H9 (cell line): ENCODE measurements at regions not wholly inside any gene's neighbourhood (a gene's known extent, or its start where the extent isn't known, plus 50 kb on each side); places are given as distances from the start of the nearest gene placed in this dataset.

Experiments used
- DNase-seq: peaks from one replicate; pipeline ENCODE4 v3.0.0-alpha.2; 2017
- H2AFZ ChIP-seq: one replicate; pipeline ENCODE4 v1.6.1; 2013; ENCODE audit warnings: mild to moderate bottlenecking, low read length, control low read depth, moderate library complexity
- H2AK5ac ChIP-seq: 2 replicates; pipeline ENCODE4 v1.6.1; 2013; ENCODE audit warnings: low read length, control low read depth, mixed read lengths; ENCODE audit not compliant: insufficient read length
- H2BK120ac ChIP-seq: one replicate; pipeline ENCODE4 v1.6.1; 2013; ENCODE audit warnings: low read depth, mild to moderate bottlenecking, low read length, control low read depth, inconsistent platforms; ENCODE audit not compliant: poor library complexity, severe bottlenecking
- H2BK12ac ChIP-seq: 2 replicates; pipeline ENCODE4 v1.6.1; 2013; ENCODE audit warnings: low read length, control low read depth, mixed read lengths, low read depth; ENCODE audit not compliant: insufficient read length
- H2BK15ac ChIP-seq: 2 replicates; pipeline ENCODE4 v1.6.1; 2013; ENCODE audit warnings: low read depth, low read length, control low read depth
- H2BK20ac ChIP-seq: one replicate; pipeline ENCODE4 v1.6.1; 2013; ENCODE audit warnings: low read depth, mild to moderate bottlenecking, low read length, control low read depth, inconsistent platforms; ENCODE audit not compliant: poor library complexity, severe bottlenecking
- H2BK5ac ChIP-seq: 2 replicates; pipeline ENCODE4 v1.6.1; 2013; ENCODE audit warnings: low read length, control low read depth, mixed read lengths; ENCODE audit not compliant: insufficient read length
- H3K14ac ChIP-seq: 2 replicates; pipeline ENCODE4 v1.6.1; 2013; ENCODE audit warnings: low read length, control low read depth; ENCODE audit not compliant: insufficient read depth
- H3K18ac ChIP-seq: 2 replicates; pipeline ENCODE4 v1.6.1; 2013; ENCODE audit warnings: low read depth, mild to moderate bottlenecking, mixed read lengths, low read length, control low read depth; ENCODE audit not compliant: insufficient read length
- H3K23ac ChIP-seq: 2 replicates; pipeline ENCODE4 v1.6.1; 2013; ENCODE audit warnings: low read length, control low read depth, mixed read lengths, low read depth; ENCODE audit not compliant: insufficient read length
- H3K23me2 ChIP-seq: 2 replicates; pipeline ENCODE4 v1.6.1; 2013; ENCODE audit warnings: low read depth, mild to moderate bottlenecking, mixed read lengths, low read length, control low read depth; ENCODE audit not compliant: insufficient read length, poor library complexity, severe bottlenecking
- H3K27ac ChIP-seq: 2 replicates; pipeline ENCODE4 v1.5.1; 2013; ENCODE audit warnings: low read length, control low read depth, mixed read lengths, low read depth; ENCODE audit not compliant: insufficient read length
- H3K27me3 ChIP-seq: 2 replicates; pipeline ENCODE4 v1.6.1; 2013; ENCODE audit warnings: low read length, control low read depth, inconsistent platforms; ENCODE audit not compliant: insufficient read depth
- H3K4ac ChIP-seq: 2 replicates; pipeline ENCODE4 v1.6.1; 2013; ENCODE audit warnings: low read depth, mild to moderate bottlenecking, control low read depth, inconsistent platforms, low read length, moderate library complexity
- H3K4me1 ChIP-seq: 2 replicates; pipeline ENCODE4 v1.6.1; 2013; ENCODE audit warnings: low read length, control low read depth, inconsistent platforms; ENCODE audit not compliant: insufficient read depth
- H3K4me2 ChIP-seq: 2 replicates; pipeline ENCODE4 v1.6.1; 2013; ENCODE audit warnings: low read length, control low read depth, mixed read lengths; ENCODE audit not compliant: insufficient read length, insufficient read depth
- H3K56ac ChIP-seq: 2 replicates; pipeline ENCODE4 v1.6.1; 2013; ENCODE audit warnings: low read depth, mild to moderate bottlenecking, mixed read lengths, low read length, control low read depth; ENCODE audit not compliant: insufficient read length
- H3K79me1 ChIP-seq: 2 replicates; pipeline ENCODE4 v1.6.1; 2013; ENCODE audit warnings: low read depth, mild to moderate bottlenecking, moderate library complexity, low read length, control low read depth, inconsistent platforms; ENCODE audit not compliant: insufficient read depth, poor library complexity, severe bottlenecking
- H3K79me2 ChIP-seq: 2 replicates; pipeline ENCODE4 v1.6.1; 2013; ENCODE audit warnings: low read length, control low read depth, inconsistent platforms; ENCODE audit not compliant: insufficient read depth
- H3K9ac ChIP-seq: 2 replicates; pipeline ENCODE4 v1.6.1; 2013; ENCODE audit warnings: low read length, control low read depth, mixed read lengths; ENCODE audit not compliant: insufficient read length; ENCODE audit errors: extremely low read depth
- H3K9me3 ChIP-seq: one replicate; pipeline ENCODE4 v1.6.1; 2013; ENCODE audit warnings: low read depth, low read length, inconsistent platforms; ENCODE audit not compliant: control insufficient read depth
- H3T11ph ChIP-seq: one replicate; pipeline ENCODE4 v1.6.1; 2013; ENCODE audit warnings: mild to moderate bottlenecking, low read length, control low read depth, inconsistent platforms
- H4K20me1 ChIP-seq: one replicate; pipeline ENCODE4 v1.6.1; 2013; ENCODE audit not compliant: control insufficient read depth, insufficient read length, insufficient read depth
- H4K5ac ChIP-seq: 2 replicates; pipeline ENCODE4 v1.6.1; 2013; ENCODE audit warnings: low read depth, mild to moderate bottlenecking, mixed read lengths, low read length, control low read depth; ENCODE audit not compliant: insufficient read length
- H4K8ac ChIP-seq: replicated peaks from 2 replicates; pipeline ENCODE4 v1.6.1; 2013; ENCODE audit warnings: low read length, control low read depth, mixed read lengths, low read depth; ENCODE audit not compliant: insufficient read length
- H4K91ac ChIP-seq: 2 replicates; pipeline ENCODE4 v1.6.1; 2013; ENCODE audit warnings: low read depth, mild to moderate bottlenecking, moderate library complexity, mixed read lengths, low read length, control low read depth; ENCODE audit not compliant: insufficient read length
- H3K27ac Mint-ChIP-seq, 3 experiments: 2 replicates in 2 of 3; 3 replicates in 1 of 3; pipeline ENCODE4 v1.8.0; 2020 to 2021; ENCODE audit warnings: mixed read lengths in 3 of 3, mild to moderate bottlenecking in 1 of 3, moderate library complexity in 1 of 3
- H3K27me3 Mint-ChIP-seq: 2 replicates; pipeline ENCODE4 v1.8.0; 2021; ENCODE audit warnings: low read depth, mild to moderate bottlenecking, moderate library complexity, mixed read lengths
- H3K36me3 Mint-ChIP-seq, 3 experiments: 2 replicates in 2 of 3; 3 replicates in 1 of 3; pipeline ENCODE4 v1.8.0; 2020 to 2021; ENCODE audit warnings: low read depth in 3 of 3, mixed read lengths in 3 of 3; ENCODE audit not compliant: insufficient read depth in 1 of 3
- H3K4me1 Mint-ChIP-seq, 2 experiments: 2 replicates each; pipeline ENCODE4 v1.8.0; 2020; ENCODE audit warnings: mixed read lengths in 2 of 2
- H3K4me3 Mint-ChIP-seq, 2 experiments: 2 replicates in 1 of 2; 3 replicates in 1 of 2; pipeline ENCODE4 v1.8.0; 2020 to 2021; ENCODE audit warnings: mild to moderate bottlenecking in 2 of 2, mixed read lengths in 2 of 2, moderate library complexity in 1 of 2
- H3K9me3 Mint-ChIP-seq, 2 experiments: 2 replicates in 1 of 2; 3 replicates in 1 of 2; pipeline ENCODE4 v1.8.0; 2020; ENCODE audit warnings: mild to moderate bottlenecking in 2 of 2, mixed read lengths in 2 of 2, moderate library complexity in 1 of 2
- TF ChIP-seq, protein P1 (sequence below): fragments of 200-600 bp; sonication (generic); conservative IDR thresholded peaks from 3 replicates; pipeline ENCODE4 v1.8.0; 2021; ENCODE audit warnings: antibody characterized with exemption, mild to moderate bottlenecking

DNA sequence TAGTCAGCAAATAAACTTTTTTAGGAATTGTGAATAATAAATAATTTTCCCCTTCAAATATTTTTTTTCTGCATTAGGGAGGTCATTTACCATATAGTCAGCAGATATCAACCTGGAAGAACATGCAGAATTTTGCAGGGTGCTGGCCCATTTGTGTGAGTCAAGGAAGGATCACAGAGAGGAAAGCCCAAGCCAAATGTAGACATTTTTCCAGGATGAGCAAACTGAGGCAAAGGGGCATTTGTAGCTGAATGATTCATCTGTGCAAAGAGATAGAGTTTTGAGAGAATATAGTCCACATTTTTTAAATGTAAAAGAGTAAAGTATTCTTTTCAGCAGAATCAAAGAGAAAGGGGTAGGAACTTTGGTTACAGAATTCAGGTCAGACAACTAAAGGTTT, 555.5 kb upstream of the MARCKS start:
- H3K27me3 ChIP-seq: no peaks in the 10 kb centered on the region
- no peak overlapping the region for H3K9ac ChIP-seq
- H2AFZ ChIP-seq: no peak overlapping the region
- H3T11ph ChIP-seq: no peak overlapping the region
- H2AK5ac ChIP-seq: no peak overlapping the region
- Mint-ChIP-seq H3K4me3 (no peak overlapping the region), H3K4me1 (no peaks in the 10 kb centered on the region; a peak in 1 of 4 replicates), H3K9me3 (no peaks in the 10 kb centered on the region), H3K36me3 (no peaks in the 10 kb centered on the region), H3K27me3 (peaks cover 2% of the 10 kb centered on the region; the same call in 1 of the 2 replicates), H3K27ac (no peak overlapping the region)
- no peak overlapping the region for H3K4me2 ChIP-seq
- H3K79me1 ChIP-seq: no peaks in the 10 kb centered on the region
- H3K9me3 ChIP-seq: no peaks in the 10 kb centered on the region
- no peak overlapping the region for H2BK20ac ChIP-seq
- H3K27ac ChIP-seq: no peak overlapping the region
- H3K18ac ChIP-seq: no peak overlapping the region
- no peak overlapping the region for H4K91ac ChIP-seq
- no peak overlapping the region for H2BK120ac ChIP-seq
- no peak overlapping the region for H4K5ac ChIP-seq
- no peak overlapping the region for H2BK5ac ChIP-seq
- H2BK12ac ChIP-seq: no peak overlapping the region
- no peak overlapping the region for H3K56ac ChIP-seq
- no peak overlapping the region for H3K4ac ChIP-seq
- no peak for DNase-seq
- no peaks in the 10 kb centered on the region for H3K4me1 ChIP-seq
- H3K79me2 ChIP-seq: no peaks in the 10 kb centered on the region
- no peak overlapping the region for H2BK15ac ChIP-seq
- no peak overlapping the region for H3K23ac ChIP-seq
- H3K14ac ChIP-seq: no peak overlapping the region
- H4K20me1 ChIP-seq: no peaks in the 10 kb centered on the region
- H3K23me2 ChIP-seq: no peaks in the 10 kb centered on the region
- no peak overlapping the region for H4K8ac ChIP-seq
- TF ChIP-seq, protein P1, sequence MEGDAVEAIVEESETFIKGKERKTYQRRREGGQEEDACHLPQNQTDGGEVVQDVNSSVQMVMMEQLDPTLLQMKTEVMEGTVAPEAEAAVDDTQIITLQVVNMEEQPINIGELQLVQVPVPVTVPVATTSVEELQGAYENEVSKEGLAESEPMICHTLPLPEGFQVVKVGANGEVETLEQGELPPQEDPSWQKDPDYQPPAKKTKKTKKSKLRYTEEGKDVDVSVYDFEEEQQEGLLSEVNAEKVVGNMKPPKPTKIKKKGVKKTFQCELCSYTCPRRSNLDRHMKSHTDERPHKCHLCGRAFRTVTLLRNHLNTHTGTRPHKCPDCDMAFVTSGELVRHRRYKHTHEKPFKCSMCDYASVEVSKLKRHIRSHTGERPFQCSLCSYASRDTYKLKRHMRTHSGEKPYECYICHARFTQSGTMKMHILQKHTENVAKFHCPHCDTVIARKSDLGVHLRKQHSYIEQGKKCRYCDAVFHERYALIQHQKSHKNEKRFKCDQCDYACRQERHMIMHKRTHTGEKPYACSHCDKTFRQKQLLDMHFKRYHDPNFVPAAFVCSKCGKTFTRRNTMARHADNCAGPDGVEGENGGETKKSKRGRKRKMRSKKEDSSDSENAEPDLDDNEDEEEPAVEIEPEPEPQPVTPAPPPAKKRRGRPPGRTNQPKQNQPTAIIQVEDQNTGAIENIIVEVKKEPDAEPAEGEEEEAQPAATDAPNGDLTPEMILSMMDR: no peak
